ENCODE measurements at regions not wholly inside any gene's neighbourhood (a gene's known extent, or its start where the extent isn't known, plus 50 kb on each side); places are given as distances from the start of the nearest gene placed in this dataset.

GRCh38 chr13:102993348-102993747 lies 72.9 kb downstream of the SLC10A2 start:
- Histone ChIP-seq H3K36me3 (no peaks in the 10 kb centered on the region), H3K27me3 (no peaks in the 10 kb centered on the region), H3K9me3 (replicated peaks) (no peaks in the 10 kb centered on the region), H3K4me1 (no peaks in the 10 kb centered on the region), H3K4me3 (no peak overlapping the region), H3K27ac (no peak overlapping the region)
- DNase-seq: no peak

- no peak for DNase-seq
- H3K4me1 ChIP-seq: no peaks in the 10 kb centered on the region
- H3K36me3 ChIP-seq: no peaks in the 10 kb centered on the region
- H3K4me3 ChIP-seq: no peak overlapping the region
- H3K27me3 ChIP-seq: no peaks in the 10 kb centered on the region
- H3K27ac ChIP-seq: no peak overlapping the region
- no peaks in the 10 kb centered on the region for H3K9me3 ChIP-seq (replicated peaks)
Observed at GRCh38 chr13:102984210-102984609, 82.0 kb downstream of the SLC10A2 start.

GRCh38 chr13:102983496-102983895 lies 82.7 kb downstream of the SLC10A2 start:
- DNase-seq: no peak
- H3K4me3 ChIP-seq: no peak overlapping the region

GRCh38 chr13:102980331-102980982 lies 85.8 kb downstream of the SLC10A2 start:
- H3K27me3 ChIP-seq: no peaks in the 10 kb centered on the region
- H3K27ac ChIP-seq: no peak overlapping the region
- no peak overlapping the region for H3K4me3 ChIP-seq
- H3K36me3 ChIP-seq: no peaks in the 10 kb centered on the region
- DNase-seq: no peak
- no peaks in the 10 kb centered on the region for H3K4me1 ChIP-seq
- no peaks in the 10 kb centered on the region for H3K9me3 ChIP-seq (replicated peaks)

More at GRCh38 chr13:102983496-102983895, 82.7 kb downstream of the SLC10A2 start:
- H3K4me1 ChIP-seq: no peaks in the 10 kb centered on the region
- H3K27ac ChIP-seq: no peak overlapping the region
- no peaks in the 10 kb centered on the region for H3K27me3 ChIP-seq
- H3K9me3 ChIP-seq (replicated peaks): no peaks in the 10 kb centered on the region
- no peaks in the 10 kb centered on the region for H3K36me3 ChIP-seq

GRCh38 chr13:102978168-102978567 lies 88.0 kb downstream of the SLC10A2 start:
- no peak for DNase-seq
- Histone ChIP-seq H3K27me3 (no peaks in the 10 kb centered on the region), H3K36me3 (no peaks in the 10 kb centered on the region), H3K4me3 (no peak overlapping the region), H3K27ac (no peak overlapping the region), H3K9me3 (replicated peaks) (no peaks in the 10 kb centered on the region), H3K4me1 (no peaks in the 10 kb centered on the region)

GRCh38 chr13:102977471-102977870 lies 88.7 kb downstream of the SLC10A2 start:
- Histone ChIP-seq H3K4me1 (no peaks in the 10 kb centered on the region), H3K27me3 (no peaks in the 10 kb centered on the region), H3K27ac (no peak overlapping the region), H3K4me3 (no peak overlapping the region), H3K9me3 (replicated peaks) (no peaks in the 10 kb centered on the region), H3K36me3 (no peaks in the 10 kb centered on the region)
- DNase-seq: no peak

GRCh38 chr13:102974317-102975087 lies 91.7 kb downstream of the SLC10A2 start:
- Histone ChIP-seq H3K4me1 (no peaks in the 10 kb centered on the region), H3K9me3 (replicated peaks) (no peaks in the 10 kb centered on the region), H3K27ac (no peak overlapping the region), H3K27me3 (no peaks in the 10 kb centered on the region), H3K4me3 (no peak overlapping the region), H3K36me3 (no peaks in the 10 kb centered on the region)
- no peak for DNase-seq

GRCh38 chr13:102972191-102972590 lies 94.0 kb downstream of the SLC10A2 start:
- H3K27ac ChIP-seq: no peak overlapping the region
- no peaks in the 10 kb centered on the region for H3K4me1 ChIP-seq
- no peak overlapping the region for H3K4me3 ChIP-seq
- no peak for DNase-seq
- H3K27me3 ChIP-seq: no peaks in the 10 kb centered on the region
- no peaks in the 10 kb centered on the region for H3K9me3 ChIP-seq (replicated peaks)
- H3K36me3 ChIP-seq: no peaks in the 10 kb centered on the region

- no peak for DNase-seq
- Histone ChIP-seq H3K4me3 (no peak overlapping the region), H3K27ac (no peak overlapping the region), H3K27me3 (no peaks in the 10 kb centered on the region), H3K9me3 (replicated peaks) (no peaks in the 10 kb centered on the region), H3K4me1 (no peaks in the 10 kb centered on the region), H3K36me3 (no peaks in the 10 kb centered on the region)
Observed at GRCh38 chr13:102970542-102970941, 95.7 kb downstream of the SLC10A2 start.

GRCh38 chr13:102968572-102969228 lies 97.5 kb downstream of the SLC10A2 start:
- no peak overlapping the region for H3K27ac ChIP-seq
- H3K36me3 ChIP-seq: no peaks in the 10 kb centered on the region
- DNase-seq: no peak
- H3K4me3 ChIP-seq: no peak overlapping the region
- no peaks in the 10 kb centered on the region for H3K9me3 ChIP-seq (replicated peaks)
- H3K4me1 ChIP-seq: no peaks in the 10 kb centered on the region
- no peaks in the 10 kb centered on the region for H3K27me3 ChIP-seq

GRCh38 chr13:102965802-102966201 lies 100.4 kb downstream of the SLC10A2 start:
- Histone ChIP-seq H3K36me3 (no peaks in the 10 kb centered on the region), H3K27ac (no peak overlapping the region), H3K27me3 (no peaks in the 10 kb centered on the region), H3K4me3 (no peak overlapping the region), H3K4me1 (no peaks in the 10 kb centered on the region), H3K9me3 (replicated peaks) (no peaks in the 10 kb centered on the region)
- no peak for DNase-seq

- Histone ChIP-seq H3K27ac (no peak overlapping the region), H3K36me3 (no peaks in the 10 kb centered on the region), H3K27me3 (no peaks in the 10 kb centered on the region), H3K9me3 (replicated peaks) (no peaks in the 10 kb centered on the region), H3K4me1 (no peaks in the 10 kb centered on the region), H3K4me3 (no peak overlapping the region)
- no peak for DNase-seq
Observed at GRCh38 chr13:102962430-102962829, 103.8 kb downstream of the SLC10A2 start.

- H3K27ac ChIP-seq: no peak overlapping the region
- H3K36me3 ChIP-seq: no peaks in the 10 kb centered on the region
- no peaks in the 10 kb centered on the region for H3K4me1 ChIP-seq
- H3K27me3 ChIP-seq: no peaks in the 10 kb centered on the region
- no peak for DNase-seq
- H3K4me3 ChIP-seq: no peak overlapping the region
- H3K9me3 ChIP-seq (replicated peaks): no peaks in the 10 kb centered on the region
Observed at GRCh38 chr13:102960959-102961358, 105.3 kb downstream of the SLC10A2 start.

GRCh38 chr13:102956449-102956848 lies 109.8 kb downstream of the SLC10A2 start:
- Histone ChIP-seq H3K27me3 (no peaks in the 10 kb centered on the region), H3K27ac (no peak overlapping the region), H3K4me1 (no peaks in the 10 kb centered on the region), H3K4me3 (no peak overlapping the region), H3K9me3 (replicated peaks) (no peaks in the 10 kb centered on the region), H3K36me3 (no peaks in the 10 kb centered on the region)
- DNase-seq: no peak

GRCh38 chr13:102954350-102954749 lies 108.5 kb downstream of the ERCC5 start:
- DNase-seq: no peak
- no peaks in the 10 kb centered on the region for H3K9me3 ChIP-seq (replicated peaks)
- no peaks in the 10 kb centered on the region; the same call in 1 of the 2 replicates for H3K4me1 ChIP-seq
- H3K36me3 ChIP-seq: no peaks in the 10 kb centered on the region
- no peaks in the 10 kb centered on the region for H3K27me3 ChIP-seq
- no peak overlapping the region for H3K4me3 ChIP-seq
- H3K27ac ChIP-seq: no peak overlapping the region

Data from SJCRH30 (cell line).